ENCODE measurements at regions not wholly inside any gene's neighbourhood (a gene's known extent, or its start where the extent isn't known, plus 50 kb on each side); places are given as distances from the start of the nearest gene placed in this dataset.

DNA sequence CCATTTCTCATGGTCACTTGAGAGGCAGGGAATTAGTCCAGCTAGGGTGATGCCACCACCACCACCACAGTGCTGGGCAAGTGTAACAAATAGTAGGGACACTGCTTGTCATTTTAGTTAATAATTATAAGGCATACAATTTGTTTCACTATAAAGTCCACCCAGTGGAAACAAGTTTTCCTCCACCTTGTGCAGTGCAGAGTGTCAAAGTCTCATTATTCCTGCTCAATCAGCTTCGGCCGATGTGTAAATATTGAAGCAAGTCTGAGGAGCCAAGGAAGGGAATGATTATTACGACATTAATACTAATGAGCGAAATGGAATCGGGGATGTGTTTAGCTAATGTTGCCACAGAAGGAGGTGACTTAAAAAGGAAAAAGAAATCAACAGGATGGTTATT, 340.4 kb downstream of the NKX6-1 start:
- TF ChIP-seq POLR2AphosphoS5 (IDR thresholded peaks at IDR 0.05) (no peak), EP300 (IDR thresholded peaks at IDR 0.05) (no peak), POLR2A (IDR thresholded peaks at IDR 0.05) (no peak)
- TF ChIP-seq, protein P1, sequence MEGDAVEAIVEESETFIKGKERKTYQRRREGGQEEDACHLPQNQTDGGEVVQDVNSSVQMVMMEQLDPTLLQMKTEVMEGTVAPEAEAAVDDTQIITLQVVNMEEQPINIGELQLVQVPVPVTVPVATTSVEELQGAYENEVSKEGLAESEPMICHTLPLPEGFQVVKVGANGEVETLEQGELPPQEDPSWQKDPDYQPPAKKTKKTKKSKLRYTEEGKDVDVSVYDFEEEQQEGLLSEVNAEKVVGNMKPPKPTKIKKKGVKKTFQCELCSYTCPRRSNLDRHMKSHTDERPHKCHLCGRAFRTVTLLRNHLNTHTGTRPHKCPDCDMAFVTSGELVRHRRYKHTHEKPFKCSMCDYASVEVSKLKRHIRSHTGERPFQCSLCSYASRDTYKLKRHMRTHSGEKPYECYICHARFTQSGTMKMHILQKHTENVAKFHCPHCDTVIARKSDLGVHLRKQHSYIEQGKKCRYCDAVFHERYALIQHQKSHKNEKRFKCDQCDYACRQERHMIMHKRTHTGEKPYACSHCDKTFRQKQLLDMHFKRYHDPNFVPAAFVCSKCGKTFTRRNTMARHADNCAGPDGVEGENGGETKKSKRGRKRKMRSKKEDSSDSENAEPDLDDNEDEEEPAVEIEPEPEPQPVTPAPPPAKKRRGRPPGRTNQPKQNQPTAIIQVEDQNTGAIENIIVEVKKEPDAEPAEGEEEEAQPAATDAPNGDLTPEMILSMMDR (IDR thresholded peaks at IDR 0.05): no peak
